GM18867 (cell line): ENCODE measurements at regions not wholly inside any gene's neighbourhood (a gene's known extent, or its start where the extent isn't known, plus 50 kb on each side); places are given as distances from the start of the nearest gene placed in this dataset.

Experiments used
- ATAC-seq: cut with Tn5 transposase; IDR thresholded peaks from one replicate; pipeline ENCODE4 v1.9.1; 2021; ENCODE audit warnings: mild to moderate bottlenecking, moderate library complexity; ENCODE audit not compliant: unreplicated experiment

GRCh38 chr10:94183666-94184264 lies 179.0 kb downstream of the NOC3L start:
- ATAC-seq = no peak

DNA sequence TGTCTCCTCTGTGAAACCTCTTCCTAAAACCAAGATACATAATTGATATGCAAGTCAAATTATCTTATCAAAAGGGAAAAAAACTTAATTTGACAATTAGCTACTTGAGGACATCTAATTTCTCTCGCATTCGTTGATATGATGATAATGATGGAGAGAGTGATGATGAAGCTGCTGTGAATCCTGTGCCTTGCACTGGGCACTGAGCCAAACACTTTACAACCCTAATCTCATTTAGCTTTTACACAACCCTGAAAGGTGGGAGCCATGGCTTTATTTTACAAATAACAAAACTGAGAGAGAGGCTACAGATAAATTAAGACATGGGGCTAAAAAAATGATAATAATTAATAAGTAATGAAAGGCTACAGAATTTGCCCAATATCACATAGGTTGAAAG lies 176.0 kb downstream of the NOC3L start:
- no peak for ATAC-seq

DNA sequence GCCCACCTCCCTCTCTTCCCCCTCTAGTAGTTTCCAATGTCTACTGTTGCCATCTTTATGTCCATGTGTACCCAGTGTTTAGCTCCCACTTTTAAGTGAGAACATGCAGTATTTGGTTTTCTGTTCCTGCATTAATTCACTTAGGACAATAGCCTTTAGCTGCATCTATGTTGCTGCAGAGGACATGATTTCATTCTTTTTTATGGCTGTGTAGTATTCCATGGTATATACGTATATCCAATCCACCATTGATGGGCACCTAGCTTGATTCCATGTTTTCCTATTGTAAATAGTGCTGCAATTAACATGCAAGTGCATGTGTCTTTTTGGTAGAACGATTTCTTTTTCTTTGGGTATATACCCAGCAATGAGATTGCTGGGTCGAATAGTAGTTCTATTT lies 170.4 kb downstream of the NOC3L start:
- no peak for ATAC-seq

DNA sequence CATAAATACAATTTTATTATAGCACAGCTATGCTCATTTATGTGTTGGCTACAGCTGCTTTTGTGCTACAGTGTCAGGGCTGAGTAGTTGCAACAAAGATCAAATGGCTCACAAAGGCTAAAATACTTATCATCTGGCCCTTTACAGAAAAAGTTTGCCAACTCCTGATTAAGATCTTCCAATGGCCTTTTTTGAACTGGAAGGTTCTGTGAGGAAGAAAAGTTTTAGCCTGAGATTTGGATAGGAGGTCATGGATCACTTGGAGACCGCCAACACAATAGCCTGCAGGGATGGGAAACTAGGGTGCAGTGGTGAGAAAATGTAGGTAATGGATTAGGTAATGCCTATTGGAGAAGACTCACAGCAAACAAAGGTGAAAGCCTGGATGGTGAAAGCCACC lies 169.8 kb downstream of the NOC3L start:
- no peak for ATAC-seq

DNA sequence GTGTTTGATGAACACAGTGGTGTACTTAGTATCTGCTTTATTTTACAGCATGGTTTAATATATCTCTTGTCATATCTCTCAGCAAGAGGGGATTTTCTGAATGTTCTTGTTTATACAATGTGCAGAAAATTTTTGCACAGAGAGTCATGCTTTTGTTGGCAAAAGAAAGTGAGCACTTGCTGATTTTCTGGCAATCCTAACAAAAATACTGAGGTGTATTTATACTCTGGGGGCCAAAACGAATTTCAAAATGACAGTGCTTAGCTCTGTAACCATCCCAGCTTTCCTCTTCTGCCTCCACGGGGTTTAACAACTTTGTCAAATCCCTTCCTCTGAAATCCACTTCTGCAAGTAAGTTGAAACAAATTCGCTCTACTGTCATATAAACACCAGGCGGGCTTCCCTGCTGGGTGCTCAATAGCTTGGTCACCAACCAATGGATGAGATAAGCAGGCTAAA lies 169.2 kb downstream of the NOC3L start:
- ATAC-seq = no peak

DNA sequence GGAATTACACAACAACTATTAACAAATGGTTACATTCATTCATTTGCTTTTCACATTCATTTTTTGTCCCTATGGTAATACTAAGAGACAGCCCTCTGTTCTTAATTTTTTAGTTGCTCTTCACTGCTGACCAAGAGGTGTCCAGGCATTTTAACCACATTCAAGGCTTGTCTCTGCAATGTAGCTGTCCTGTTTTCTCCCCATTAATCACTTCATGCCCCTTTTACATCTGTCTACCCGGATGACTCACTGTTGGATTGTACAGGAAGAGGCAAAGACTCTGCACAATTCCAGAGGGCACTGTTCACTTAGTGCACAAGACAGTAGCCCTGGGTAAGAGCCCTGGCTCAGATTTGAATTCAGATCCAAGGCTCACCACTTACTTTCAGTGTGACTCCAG lies 168.5 kb downstream of the NOC3L start:
- no peak for ATAC-seq

- no peak for ATAC-seq
These were observed 165.5 kb downstream of the NOC3L start for GRCh38 chr10:94197241-94197640.

DNA sequence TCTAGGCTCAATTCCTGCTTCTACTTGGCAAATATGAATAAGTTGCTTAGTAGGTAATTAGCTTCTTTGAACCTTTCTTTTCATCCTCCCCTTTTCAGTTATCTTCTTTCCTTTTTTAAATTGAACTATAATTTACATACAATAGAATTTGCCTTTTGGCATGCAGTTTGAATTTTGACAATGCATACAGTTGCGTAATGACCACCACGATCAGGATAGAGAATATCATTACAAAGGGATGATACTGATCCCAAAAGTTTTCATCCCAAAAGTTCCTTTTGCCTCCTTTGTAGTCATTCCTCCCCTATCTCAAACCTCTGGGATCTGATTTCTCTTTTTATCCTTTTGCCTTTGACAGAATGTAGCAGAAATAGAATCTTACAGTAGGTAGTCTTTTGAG lies 164.4 kb downstream of the NOC3L start:
- no peak for ATAC-seq

- no peak for ATAC-seq
These were observed 163.2 kb downstream of the NOC3L start for GRCh38 chr10:94199565-94199964.

GRCh38 chr10:94200146-94200837 lies 162.4 kb downstream of the NOC3L start:
- no peak for ATAC-seq

DNA sequence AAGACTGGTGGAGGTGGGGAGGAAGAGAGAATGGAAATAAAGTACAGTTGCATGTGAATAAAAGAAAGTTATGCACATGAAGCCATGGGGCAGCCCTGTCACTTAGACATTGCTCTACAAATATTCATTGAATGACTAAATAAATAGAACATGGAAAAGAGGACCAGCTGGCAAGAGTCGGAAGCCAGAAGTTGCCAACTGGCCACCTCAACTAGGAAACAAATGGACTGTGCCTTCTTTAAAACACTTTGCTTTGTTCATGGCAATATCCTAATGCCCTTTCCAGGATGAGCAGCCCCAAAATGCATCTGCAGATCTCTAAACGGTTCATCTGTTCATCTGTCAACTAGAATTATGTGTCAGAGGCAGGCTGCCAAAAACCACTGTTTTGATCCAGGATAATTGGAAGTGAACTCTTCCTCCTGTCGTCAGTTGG lies 157.3 kb downstream of the NOC3L start:
- no peak for ATAC-seq

DNA sequence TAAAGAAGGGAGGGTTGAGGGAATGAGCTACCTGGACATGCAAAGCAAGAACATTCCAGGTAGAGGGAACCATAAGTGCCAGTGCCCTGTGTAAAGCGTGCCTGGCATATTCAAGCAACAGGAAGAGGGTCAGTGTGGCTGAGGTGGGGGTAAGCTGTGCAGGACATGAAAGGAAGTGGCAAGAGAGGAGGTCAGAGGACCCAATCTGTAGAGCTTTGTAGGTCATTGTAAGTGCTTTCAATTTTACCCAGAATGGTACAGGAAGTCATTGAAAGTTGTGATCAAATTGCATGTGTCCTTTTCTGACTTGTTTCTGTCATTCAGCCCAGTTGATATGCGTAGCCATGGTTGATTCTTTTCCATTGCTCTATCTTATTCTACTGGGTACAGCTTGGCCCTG lies 156.6 kb downstream of the NOC3L start:
- ATAC-seq = no peak

DNA sequence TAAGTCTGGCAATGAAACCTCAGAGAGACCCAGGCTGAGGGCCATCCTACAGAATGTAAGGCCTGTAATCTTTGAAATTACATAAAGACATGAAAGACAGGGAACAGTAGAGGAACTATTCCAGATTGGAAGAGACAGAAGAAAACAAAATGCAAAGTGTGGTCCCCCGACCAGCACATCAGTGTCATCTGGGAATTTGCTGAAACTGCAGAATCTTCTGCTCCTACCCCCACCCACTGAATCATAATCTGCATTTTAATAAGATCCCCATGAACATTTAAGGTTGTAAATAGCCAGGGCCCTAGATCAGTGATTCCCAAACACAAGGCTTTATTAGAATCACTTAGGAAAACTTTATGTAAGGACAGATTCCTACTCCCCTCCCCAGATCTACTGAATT lies 154.4 kb downstream of the NOC3L start:
- ATAC-seq = no peak

GRCh38 chr10:94210440-94211168 lies 152.1 kb downstream of the NOC3L start:
- ATAC-seq = no peak

DNA sequence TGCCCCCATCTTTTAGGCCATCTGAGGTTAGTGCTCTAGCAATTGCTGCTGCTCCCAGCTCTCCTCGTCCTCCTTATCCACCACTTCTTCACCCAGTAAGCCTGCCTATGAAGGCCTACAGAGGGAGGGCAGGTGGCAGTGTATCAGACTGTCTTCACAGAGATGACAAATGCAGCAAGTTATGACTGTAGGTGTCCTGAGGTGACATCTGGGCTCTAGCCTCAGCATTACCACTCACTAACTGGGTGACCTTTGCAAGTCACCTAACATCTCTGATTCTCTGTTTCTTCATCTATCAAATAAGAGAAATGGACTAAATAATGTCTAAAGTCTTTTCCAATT lies 151.6 kb downstream of the NOC3L start:
- no peak for ATAC-seq

DNA sequence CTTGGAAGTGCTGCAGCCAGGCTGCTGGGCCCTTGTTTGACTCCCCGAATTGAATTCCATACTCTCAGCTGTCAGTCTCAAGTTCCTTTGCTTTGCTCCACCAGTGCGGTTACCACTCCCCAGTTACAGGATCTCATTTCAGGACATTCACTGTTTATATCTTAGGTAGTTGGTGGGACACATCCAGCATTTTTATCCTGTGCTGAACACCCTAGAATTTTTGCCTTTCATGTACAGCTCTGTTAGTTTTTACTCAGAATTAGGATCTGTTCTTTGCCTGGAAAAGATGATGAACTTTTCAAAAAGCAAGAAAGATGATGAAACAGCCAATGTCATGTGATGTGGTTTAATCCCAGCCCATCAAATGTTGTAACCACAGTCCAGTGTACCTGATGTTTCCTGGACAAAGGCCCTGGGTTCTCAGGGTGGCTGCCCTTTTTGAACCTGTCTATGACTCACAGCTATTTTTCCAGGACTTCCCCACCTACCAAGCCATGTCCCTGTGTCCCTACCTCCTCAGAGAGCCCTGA lies 149.7 kb downstream of the NOC3L start:
- no peak for ATAC-seq

GRCh38 chr10:94213980-94214379 lies 148.8 kb downstream of the NOC3L start:
- no peak for ATAC-seq

- ATAC-seq = no peak
These were observed 148.3 kb downstream of the NOC3L start for GRCh38 chr10:94214481-94214893.

- ATAC-seq = no peak
These were observed 146.5 kb downstream of the NOC3L start for GRCh38 chr10:94216201-94216600.

DNA sequence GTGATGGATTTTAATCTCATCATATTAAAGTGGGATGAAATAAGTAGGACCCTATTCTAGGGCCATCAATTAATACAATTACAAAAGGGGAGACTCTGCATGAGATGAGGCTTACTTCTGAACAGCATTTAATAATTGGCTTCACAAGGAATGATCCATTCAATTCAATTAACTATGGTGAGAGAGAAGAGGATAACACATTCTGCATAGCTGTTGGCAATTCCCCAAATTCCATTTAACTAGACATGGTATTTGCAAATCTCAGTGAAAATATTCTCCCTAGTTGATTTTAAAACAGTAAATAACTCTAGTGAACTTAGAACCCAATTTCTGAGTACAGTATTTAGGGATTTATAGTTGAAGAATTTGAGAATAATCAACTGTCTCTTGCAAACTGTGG lies 145.3 kb downstream of the NOC3L start:
- ATAC-seq = no peak

DNA sequence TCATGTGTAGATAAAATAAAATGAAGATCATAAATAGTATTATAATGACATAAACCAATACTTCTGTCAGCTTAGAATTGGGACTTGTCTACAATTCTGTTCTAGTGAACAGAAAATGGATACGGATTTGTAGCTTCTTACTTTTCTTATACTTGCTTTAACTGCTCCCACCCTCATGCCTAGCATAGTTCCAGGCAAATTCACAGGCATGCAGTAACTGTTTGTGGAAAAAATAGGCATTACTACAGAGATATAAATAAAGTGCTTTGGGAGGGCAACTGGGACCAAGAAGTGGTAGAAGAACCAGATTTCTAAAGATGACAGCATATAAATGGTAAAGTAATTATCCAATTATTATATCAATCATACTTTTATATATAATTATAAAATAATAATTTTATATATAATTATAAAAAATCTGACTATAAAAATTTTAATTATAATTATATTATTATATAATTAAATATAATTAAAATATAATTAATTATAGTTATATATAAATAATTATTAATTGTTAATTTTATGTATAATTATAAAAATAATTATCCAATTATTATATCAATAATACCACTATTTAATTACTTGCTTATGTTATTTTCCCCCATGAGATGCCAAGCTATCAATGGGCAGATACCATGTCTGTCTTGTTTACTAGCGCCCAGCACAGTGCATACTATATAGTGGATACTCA lies 144.1 kb downstream of the NOC3L start:
- no peak for ATAC-seq
